H9 (cell line): ENCODE measurements at regions not wholly inside any gene's neighbourhood (a gene's known extent, or its start where the extent isn't known, plus 50 kb on each side); places are given as distances from the start of the nearest gene placed in this dataset.
A peak's percentile ranks its signal among the peaks of the same experiment; 100 is the strongest.
"Not testable (repeated sequence)": the region's sequence is repeated elsewhere in the genome, so short reads cannot be mapped to it uniquely, and the experiment has no call there.

Experiments
- DNase-seq: peaks from one replicate; pipeline ENCODE4 v3.0.0-alpha.2; 2017
- H2AFZ ChIP-seq: one replicate; pipeline ENCODE4 v1.6.1; 2013; ENCODE audit warnings: mild to moderate bottlenecking, low read length, control low read depth, moderate library complexity
- H2AK5ac ChIP-seq: 2 replicates; pipeline ENCODE4 v1.6.1; 2013; ENCODE audit warnings: low read length, control low read depth, mixed read lengths; ENCODE audit not compliant: insufficient read length
- H2BK120ac ChIP-seq: one replicate; pipeline ENCODE4 v1.6.1; 2013; ENCODE audit warnings: low read depth, mild to moderate bottlenecking, low read length, control low read depth, inconsistent platforms; ENCODE audit not compliant: poor library complexity, severe bottlenecking
- H2BK12ac ChIP-seq: 2 replicates; pipeline ENCODE4 v1.6.1; 2013; ENCODE audit warnings: low read length, control low read depth, mixed read lengths, low read depth; ENCODE audit not compliant: insufficient read length
- H2BK15ac ChIP-seq: 2 replicates; pipeline ENCODE4 v1.6.1; 2013; ENCODE audit warnings: low read depth, low read length, control low read depth
- H2BK20ac ChIP-seq: one replicate; pipeline ENCODE4 v1.6.1; 2013; ENCODE audit warnings: low read depth, mild to moderate bottlenecking, low read length, control low read depth, inconsistent platforms; ENCODE audit not compliant: poor library complexity, severe bottlenecking
- H2BK5ac ChIP-seq: 2 replicates; pipeline ENCODE4 v1.6.1; 2013; ENCODE audit warnings: low read length, control low read depth, mixed read lengths; ENCODE audit not compliant: insufficient read length
- H3K14ac ChIP-seq: 2 replicates; pipeline ENCODE4 v1.6.1; 2013; ENCODE audit warnings: low read length, control low read depth; ENCODE audit not compliant: insufficient read depth
- H3K18ac ChIP-seq: 2 replicates; pipeline ENCODE4 v1.6.1; 2013; ENCODE audit warnings: low read depth, mild to moderate bottlenecking, mixed read lengths, low read length, control low read depth; ENCODE audit not compliant: insufficient read length
- H3K23ac ChIP-seq: 2 replicates; pipeline ENCODE4 v1.6.1; 2013; ENCODE audit warnings: low read length, control low read depth, mixed read lengths, low read depth; ENCODE audit not compliant: insufficient read length
- H3K23me2 ChIP-seq: 2 replicates; pipeline ENCODE4 v1.6.1; 2013; ENCODE audit warnings: low read depth, mild to moderate bottlenecking, mixed read lengths, low read length, control low read depth; ENCODE audit not compliant: insufficient read length, poor library complexity, severe bottlenecking
- H3K27ac ChIP-seq: 2 replicates; pipeline ENCODE4 v1.5.1; 2013; ENCODE audit warnings: low read length, control low read depth, mixed read lengths, low read depth; ENCODE audit not compliant: insufficient read length
- H3K27me3 ChIP-seq: 2 replicates; pipeline ENCODE4 v1.6.1; 2013; ENCODE audit warnings: low read length, control low read depth, inconsistent platforms; ENCODE audit not compliant: insufficient read depth
- H3K4ac ChIP-seq: 2 replicates; pipeline ENCODE4 v1.6.1; 2013; ENCODE audit warnings: low read depth, mild to moderate bottlenecking, control low read depth, inconsistent platforms, low read length, moderate library complexity
- H3K4me1 ChIP-seq: 2 replicates; pipeline ENCODE4 v1.6.1; 2013; ENCODE audit warnings: low read length, control low read depth, inconsistent platforms; ENCODE audit not compliant: insufficient read depth
- H3K4me2 ChIP-seq: 2 replicates; pipeline ENCODE4 v1.6.1; 2013; ENCODE audit warnings: low read length, control low read depth, mixed read lengths; ENCODE audit not compliant: insufficient read length, insufficient read depth
- H3K56ac ChIP-seq: 2 replicates; pipeline ENCODE4 v1.6.1; 2013; ENCODE audit warnings: low read depth, mild to moderate bottlenecking, mixed read lengths, low read length, control low read depth; ENCODE audit not compliant: insufficient read length
- H3K79me1 ChIP-seq: 2 replicates; pipeline ENCODE4 v1.6.1; 2013; ENCODE audit warnings: low read depth, mild to moderate bottlenecking, moderate library complexity, low read length, control low read depth, inconsistent platforms; ENCODE audit not compliant: insufficient read depth, poor library complexity, severe bottlenecking
- H3K79me2 ChIP-seq: 2 replicates; pipeline ENCODE4 v1.6.1; 2013; ENCODE audit warnings: low read length, control low read depth, inconsistent platforms; ENCODE audit not compliant: insufficient read depth
- H3K9ac ChIP-seq: 2 replicates; pipeline ENCODE4 v1.6.1; 2013; ENCODE audit warnings: low read length, control low read depth, mixed read lengths; ENCODE audit not compliant: insufficient read length; ENCODE audit errors: extremely low read depth
- H3K9me3 ChIP-seq: one replicate; pipeline ENCODE4 v1.6.1; 2013; ENCODE audit warnings: low read depth, low read length, inconsistent platforms; ENCODE audit not compliant: control insufficient read depth
- H3T11ph ChIP-seq: one replicate; pipeline ENCODE4 v1.6.1; 2013; ENCODE audit warnings: mild to moderate bottlenecking, low read length, control low read depth, inconsistent platforms
- H4K20me1 ChIP-seq: one replicate; pipeline ENCODE4 v1.6.1; 2013; ENCODE audit not compliant: control insufficient read depth, insufficient read length, insufficient read depth
- H4K5ac ChIP-seq: 2 replicates; pipeline ENCODE4 v1.6.1; 2013; ENCODE audit warnings: low read depth, mild to moderate bottlenecking, mixed read lengths, low read length, control low read depth; ENCODE audit not compliant: insufficient read length
- H4K8ac ChIP-seq: replicated peaks from 2 replicates; pipeline ENCODE4 v1.6.1; 2013; ENCODE audit warnings: low read length, control low read depth, mixed read lengths, low read depth; ENCODE audit not compliant: insufficient read length
- H4K91ac ChIP-seq: 2 replicates; pipeline ENCODE4 v1.6.1; 2013; ENCODE audit warnings: low read depth, mild to moderate bottlenecking, moderate library complexity, mixed read lengths, low read length, control low read depth; ENCODE audit not compliant: insufficient read length
- H3K27ac Mint-ChIP-seq, 3 experiments: 2 replicates in 2 of 3; 3 replicates in 1 of 3; pipeline ENCODE4 v1.8.0; 2020 to 2021; ENCODE audit warnings: mixed read lengths in 3 of 3, mild to moderate bottlenecking in 1 of 3, moderate library complexity in 1 of 3
- H3K27me3 Mint-ChIP-seq: 2 replicates; pipeline ENCODE4 v1.8.0; 2021; ENCODE audit warnings: low read depth, mild to moderate bottlenecking, moderate library complexity, mixed read lengths
- H3K36me3 Mint-ChIP-seq, 3 experiments: 2 replicates in 2 of 3; 3 replicates in 1 of 3; pipeline ENCODE4 v1.8.0; 2020 to 2021; ENCODE audit warnings: low read depth in 3 of 3, mixed read lengths in 3 of 3; ENCODE audit not compliant: insufficient read depth in 1 of 3
- H3K4me1 Mint-ChIP-seq, 2 experiments: 2 replicates each; pipeline ENCODE4 v1.8.0; 2020; ENCODE audit warnings: mixed read lengths in 2 of 2
- H3K4me3 Mint-ChIP-seq, 2 experiments: 2 replicates in 1 of 2; 3 replicates in 1 of 2; pipeline ENCODE4 v1.8.0; 2020 to 2021; ENCODE audit warnings: mild to moderate bottlenecking in 2 of 2, mixed read lengths in 2 of 2, moderate library complexity in 1 of 2
- H3K9me3 Mint-ChIP-seq, 2 experiments: 2 replicates in 1 of 2; 3 replicates in 1 of 2; pipeline ENCODE4 v1.8.0; 2020; ENCODE audit warnings: mild to moderate bottlenecking in 2 of 2, mixed read lengths in 2 of 2, moderate library complexity in 1 of 2
- CTCF ChIP-seq: fragments of 200-600 bp; sonication (generic); conservative IDR thresholded peaks from 3 replicates; pipeline ENCODE4 v1.8.0; 2021; ENCODE audit warnings: antibody characterized with exemption, mild to moderate bottlenecking
- WGBS: extraction: QIAGEN DNeasy Blood & Tissue Kit; methylation state at CpG from one replicate; pipeline ENCODE4 v1.1.7; 2013; ENCODE audit warnings: missing lambda C conversion rate, low lambda C conversion rate, mixed read lengths; ENCODE audit not compliant: insufficient read length; ENCODE audit errors: extremely low coverage; 5-methylcytosine and 5-hydroxymethylcytosine counted together

DNA sequence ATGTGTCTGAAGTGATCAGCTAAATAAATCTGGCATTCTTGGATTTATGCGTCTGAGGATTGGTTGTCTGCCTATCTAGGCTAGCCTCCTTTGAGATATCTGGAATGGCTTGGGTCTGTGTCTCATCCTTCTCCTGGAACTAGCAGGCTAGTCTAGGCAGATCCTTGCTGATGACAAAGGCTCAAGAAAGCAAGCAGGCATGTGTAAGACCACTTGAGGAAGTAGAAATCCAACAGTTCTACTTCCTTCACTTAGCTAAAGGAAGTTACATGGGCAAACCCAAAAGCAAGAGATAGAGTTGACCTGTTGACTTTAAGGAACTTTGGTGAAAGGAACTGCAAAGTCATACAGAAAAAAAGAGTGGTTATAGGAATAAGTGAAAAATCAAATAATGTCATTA is 672.6 kb downstream of the MAFB start:
- no peak overlapping the region for H3K4ac ChIP-seq
- Mint-ChIP-seq H3K9me3 (no peaks in the 10 kb centered on the region; a peak in 1 of 5 replicates), H3K27ac (peak overlapping the region in 1 of 3 experiments; percentile 56; a peak in 1 of 7 replicates), H3K4me3 (no peak overlapping the region), H3K27me3 (no peaks in the 10 kb centered on the region), H3K4me1 (no peaks in the 10 kb centered on the region), H3K36me3 (no peaks in the 10 kb centered on the region; a peak in 1 of 7 replicates)
- no peak overlapping the region for H3K4me2 ChIP-seq
- no peak overlapping the region for H3K23ac ChIP-seq
- H3K9me3 ChIP-seq = no peaks in the 10 kb centered on the region
- no peak overlapping the region for H3K18ac ChIP-seq
- H3K23me2 ChIP-seq = no peaks in the 10 kb centered on the region
- H3K27me3 ChIP-seq = no peaks in the 10 kb centered on the region
- H3K79me1 ChIP-seq = no peaks in the 10 kb centered on the region
- H2AFZ ChIP-seq = no peak overlapping the region
- H2BK5ac ChIP-seq = no peak overlapping the region
- H2BK15ac ChIP-seq = no peak overlapping the region
- H4K5ac ChIP-seq = no peak overlapping the region
- no peak overlapping the region for H3K27ac ChIP-seq
- no peak overlapping the region for H2BK120ac ChIP-seq
- no peak overlapping the region for H3T11ph ChIP-seq
- no peak overlapping the region for H4K91ac ChIP-seq
- H2AK5ac ChIP-seq = no peak overlapping the region
- DNase-seq = no peak
- H2BK12ac ChIP-seq = no peak overlapping the region
- no peak overlapping the region for H3K9ac ChIP-seq
- no peaks in the 10 kb centered on the region for H3K79me2 ChIP-seq
- no peak overlapping the region for H3K56ac ChIP-seq
- no peak for TF ChIP-seq CTCF
- no peaks in the 10 kb centered on the region for H3K4me1 ChIP-seq
- no peak overlapping the region for H3K14ac ChIP-seq
- no CpG with 5 or more reads among the region's 1 CpG for WGBS
- H4K8ac ChIP-seq = no peak overlapping the region
- no peak overlapping the region for H2BK20ac ChIP-seq
- H4K20me1 ChIP-seq = no peaks in the 10 kb centered on the region

DNA sequence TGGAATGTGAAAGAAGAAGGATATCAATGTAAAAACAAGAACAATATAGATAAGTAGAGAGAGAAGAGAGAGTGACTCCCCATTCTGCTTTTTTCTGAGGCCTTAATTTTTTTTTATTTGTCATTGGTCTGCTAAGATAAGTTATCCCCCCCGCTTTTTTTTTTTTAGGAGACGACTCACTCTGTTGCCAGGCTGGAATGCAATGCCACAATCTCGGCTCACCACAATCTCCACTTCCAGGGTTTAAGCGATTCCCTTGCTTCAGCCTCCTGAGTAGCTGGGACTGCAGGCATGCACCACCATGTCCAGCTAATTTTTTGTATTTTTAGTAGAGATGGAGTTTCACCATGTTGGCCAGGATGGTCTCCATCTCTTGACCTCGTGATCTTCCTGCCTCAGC is 677.0 kb downstream of the MAFB start:
- H3K14ac ChIP-seq, H4K91ac ChIP-seq, H3T11ph ChIP-seq, H3K4me2 ChIP-seq, H3K27ac Mint-ChIP-seq, H3K27me3 ChIP-seq, H3K27me3 Mint-ChIP-seq, H3K23me2 ChIP-seq, H2BK15ac ChIP-seq, H2AFZ ChIP-seq, H3K18ac ChIP-seq, H3K9me3 ChIP-seq, H3K36me3 Mint-ChIP-seq, H3K27ac ChIP-seq, H2AK5ac ChIP-seq, H2BK12ac ChIP-seq, H3K4ac ChIP-seq, H3K4me3 Mint-ChIP-seq, H4K5ac ChIP-seq, H3K4me1 Mint-ChIP-seq, H3K79me1 ChIP-seq, H4K20me1 ChIP-seq, H4K8ac ChIP-seq, H2BK20ac ChIP-seq, H2BK120ac ChIP-seq, H3K9ac ChIP-seq, H3K9me3 Mint-ChIP-seq, DNase-seq, H2BK5ac ChIP-seq, H3K23ac ChIP-seq, H3K79me2 ChIP-seq, H3K4me1 ChIP-seq, H3K56ac ChIP-seq: not testable (repeated sequence)
- WGBS = no CpG with 5 or more reads among the region's 5 CpGs
